Psoas muscle (tissue), 7 donors: ENCODE measurements at regions not wholly inside any gene's neighbourhood (a gene's known extent, or its start where the extent isn't known, plus 50 kb on each side); places are given as distances from the start of the nearest gene placed in this dataset.

ENCODE experiments used
- ATAC-seq, 4 donors: fragments of 200-7000 bp; cut with Tn5 transposase; one replicate each; pipeline ENCODE4 v1.9.1; 2020; ENCODE audit warnings: moderate library complexity in 3 of 4, mild to moderate bottlenecking in 2 of 4
- DNase-seq, 2 donors: peaks; one replicate each; pipeline ENCODE4 v3.0.0-alpha.2; 2020
- H3K27ac ChIP-seq: fragments of 200-600 bp; one replicate; pipeline ENCODE4 v1.8.0; 2022
- H3K27me3 ChIP-seq, 3 donors: fragments of 200-600 bp in 1 of 3; one replicate each; pipeline versions ENCODE4 v1.6.1 to v1.8.0; 2013 to 2022; ENCODE audit warnings: low read length in 2 of 3, mild to moderate bottlenecking in 2 of 3, moderate library complexity in 1 of 3; ENCODE audit not compliant: insufficient read depth in 3 of 3
- H3K36me3 ChIP-seq, 2 donors: fragments of 200-600 bp in 1 of 2; one replicate each; pipeline versions ENCODE4 v1.6.1 to v1.8.0; 2013 to 2022; ENCODE audit warnings: low read depth in 1 of 2, mild to moderate bottlenecking in 1 of 2, moderate library complexity in 1 of 2; ENCODE audit not compliant: insufficient read depth in 1 of 2
- H3K4me1 ChIP-seq: fragments of 200-600 bp; one replicate; pipeline ENCODE4 v1.8.0; 2022
- H3K4me3 ChIP-seq: fragments of 200-600 bp; one replicate; pipeline ENCODE4 v1.8.0; 2022; ENCODE audit warnings: mild to moderate bottlenecking
- H3K9me3 ChIP-seq: fragments of 200-600 bp; one replicate; pipeline ENCODE4 v1.8.0; 2022
- CTCF ChIP-seq: fragments of 200-600 bp; IDR thresholded peaks from one replicate; pipeline ENCODE4 v1.8.0; 2022; ENCODE audit warnings: antibody characterized with exemption
- whole genome bisulfite sequencing, 3 donors: extraction: QIAGEN DNeasy Blood & Tissue Kit; methylation state at CpG; one replicate each; pipeline versions ENCODE4 v1.1.6 to v1.1.7; 2013; 5-methylcytosine and 5-hydroxymethylcytosine counted together
- intact Hi-C, 2 donors: fragments of 100-400 bp; cut with DNase I; formaldehyde crosslinking; loops; one replicate each; pipeline versions ENCODE4 v1.11.0 to v1.14.2; 2022
- donor health status: healthy with polysubstance abuse.
- donor health status: DM: no; HTN: no; CAD: no; lungs with moderate emphysema.
- donor health status: Bipolar disorder and iron deficiency.
- donor health status: healthy.
- donor health status: DM: yes; HTN: yes; CAD: no.
- donor health status: DM: no; HTN: no; CAD: no.
- donor health status: DM: yes; HTN: yes; CAD: no.

- no peak for TF ChIP-seq CTCF
- no peak overlapping the region for H3K27ac ChIP-seq
- DNase-seq, result no peak
- no peaks in the 10 kb centered on the region for H3K9me3 ChIP-seq
- intact Hi-C loops, result no loop called here
- no peak overlapping the region for H3K4me3 ChIP-seq
- peaks cover 7% of the 10 kb centered on the region for H3K4me1 ChIP-seq
- H3K27me3 ChIP-seq, result no peaks in the 10 kb centered on the region
- no peak for ATAC-seq
- WGBS, 3 donors, result 95 to 97% (median 96%) methylated on average over 6 of the region's 6 CpGs
- H3K36me3 ChIP-seq, result no peaks in the 10 kb centered on the region
Observed at GRCh38 chr2:101560780-101561315, 85.9 kb upstream of the RFX8 start.

GRCh38 chr2:101559551-101559950 is 84.6 kb upstream of the RFX8 start:
- intact Hi-C loops, result loop anchor here in 1 of 2 donors (2.0 to 5.0 kb wide), 2 partner anchors 42 to 139 kb away; no protein-coding TSS in a partner anchor
- ATAC-seq, result peak; percentile 84 to 94 (median 90)
- Histone ChIP-seq H3K27me3 (no peaks in the 10 kb centered on the region), H3K9me3 (no peaks in the 10 kb centered on the region), H3K4me1 (peaks cover 7% of the 10 kb centered on the region), H3K27ac (peak overlapping the region; percentile 90), H3K36me3 (no peaks in the 10 kb centered on the region), H3K4me3 (peak overlapping the region; percentile 39)
- WGBS, 3 donors, result 20 to 35% (median 21%) methylated on average over 7 of the region's 7 CpGs
- DNase-seq, result peak in 1 of 2 donors; percentile 27
- TF ChIP-seq CTCF, result no peak

GRCh38 chr2:101558740-101559525 is 84.0 kb upstream of the RFX8 start:
- intact Hi-C loops, result loop anchor here in 1 of 2 donors (2.0 to 5.0 kb wide), 2 partner anchors 42 to 140 kb away; no protein-coding TSS in a partner anchor
- H3K4me1 ChIP-seq, result peaks cover 7% of the 10 kb centered on the region
- ATAC-seq (peak; percentile 88 to 95 (median 90)), DNase-seq (no peak)
- no peaks in the 10 kb centered on the region for H3K36me3 ChIP-seq
- no peaks in the 10 kb centered on the region for H3K27me3 ChIP-seq
- H3K27ac ChIP-seq, result peak overlapping the region; percentile 90
- H3K4me3 ChIP-seq, result peak overlapping the region; percentile 39
- no peaks in the 10 kb centered on the region for H3K9me3 ChIP-seq
- TF ChIP-seq CTCF, result no peak
- WGBS, 3 donors, result 13 to 20% (median 15%) methylated on average over 9 of the region's 9 CpGs

- DNase-seq, result no peak
- no peaks in the 10 kb centered on the region for H3K36me3 ChIP-seq
- 61 to 65% (median 64%) methylated on average over 7 of the region's 7 CpGs for WGBS, 3 donors
- no peak for TF ChIP-seq CTCF
- ATAC-seq, result no peak
- H3K4me3 ChIP-seq, result no peak overlapping the region
- H3K9me3 ChIP-seq, result no peaks in the 10 kb centered on the region
- no peak overlapping the region for H3K27ac ChIP-seq
- H3K27me3 ChIP-seq, result no peaks in the 10 kb centered on the region
- intact Hi-C loops, result loop anchor here in 1 of 2 donors (5.0 kb wide), 1 partner anchor 39 kb away; no protein-coding TSS in a partner anchor
- peaks cover 7% of the 10 kb centered on the region for H3K4me1 ChIP-seq
Observed at GRCh38 chr2:101556033-101556459, 81.1 kb upstream of the RFX8 start.
